IMR-90 (cell line): ENCODE measurements at regions not wholly inside any gene's neighbourhood (a gene's known extent, or its start where the extent isn't known, plus 50 kb on each side); places are given as distances from the start of the nearest gene placed in this dataset.

Experiments used
- ATAC-seq: fragments of 200-7000 bp; cut with Tn5 transposase; 2 replicates; pipeline ENCODE4 v1.9.1; 2020; ENCODE audit warnings: low read depth, mild to moderate bottlenecking, moderate library complexity
- BruUV-seq: library from RNA; stranded (reverse); fragments of 400-500 nt; replicated peaks from 2 replicates; lab custom pipeline; 2021; lab: Mats Ljungman, UMichigan
- CTCF ChIA-PET: fragments of 300-600 bp; formaldehyde crosslinking; extraction: SDS; loops from one replicate; lab custom pipeline; 2021; ENCODE audit warnings: antibody characterized with exemption; lab: Yijun Ruan, JAX
- POLR2A ChIA-PET: fragments of 300-600 bp; sonication (Branson Sonifier 250); formaldehyde crosslinking; loops from one replicate; lab custom pipeline; 2022; ENCODE audit warnings: antibody characterized with exemption; ENCODE audit not compliant: unreplicated experiment; lab: Charles Lee
- DNase-seq: peaks from one replicate; pipeline ENCODE4 v3.0.0; 2013
- H2AFZ ChIP-seq: replicated peaks from 2 replicates; pipeline ENCODE3; 2013; ENCODE audit warnings: low read length, mild to moderate bottlenecking; ENCODE audit not compliant: poor library complexity
- H2AK5ac ChIP-seq: 2 replicates; pipeline ENCODE4 v1.6.1; 2013; ENCODE audit warnings: low read depth, low read length, inconsistent platforms
- H2AK9ac ChIP-seq: replicated peaks from 2 replicates; pipeline ENCODE3; 2013; ENCODE audit warnings: mild to moderate bottlenecking, low read depth, low read length, moderate library complexity; ENCODE audit not compliant: poor library complexity
- H2BK120ac ChIP-seq: 2 replicates; pipeline ENCODE4 v1.6.1; 2013; ENCODE audit warnings: low read depth, low read length, inconsistent platforms
- H2BK15ac ChIP-seq: 3 replicates; pipeline ENCODE4 v1.6.1; 2013; ENCODE audit warnings: low read depth, low read length, inconsistent platforms
- H2BK20ac ChIP-seq: 2 replicates; pipeline ENCODE4 v1.6.1; 2013; ENCODE audit warnings: low read depth, mild to moderate bottlenecking, inconsistent platforms, low read length, moderate library complexity
- H2BK5ac ChIP-seq: 2 replicates; pipeline ENCODE4 v1.6.1; 2013; ENCODE audit warnings: mild to moderate bottlenecking, low read depth, low read length, inconsistent platforms; ENCODE audit not compliant: poor library complexity, severe bottlenecking
- H3K14ac ChIP-seq: replicated peaks from 2 replicates; pipeline ENCODE4 v1.6.1; 2013; ENCODE audit warnings: low read depth, low read length, inconsistent platforms
- H3K18ac ChIP-seq: 2 replicates; pipeline ENCODE4 v1.6.1; 2013; ENCODE audit warnings: low read depth, low read length, control low read depth
- H3K23ac ChIP-seq: 2 replicates; pipeline ENCODE4 v1.6.1; 2013; ENCODE audit warnings: low read depth, low read length, inconsistent platforms
- H3K27ac ChIP-seq: 2 replicates; pipeline ENCODE4 v1.5.1; 2013; ENCODE audit warnings: mild to moderate bottlenecking, control low read depth, low read length; ENCODE audit not compliant: insufficient read depth
- H3K27me3 ChIP-seq: 2 replicates; pipeline ENCODE4 v1.6.1; 2013; ENCODE audit warnings: low read length; ENCODE audit not compliant: control insufficient read depth, insufficient read depth
- H3K36me3 ChIP-seq: 2 replicates; pipeline ENCODE4 v1.6.1; 2013; ENCODE audit warnings: low read length, mixed read lengths; ENCODE audit not compliant: control insufficient read depth, insufficient read depth
- H3K4ac ChIP-seq: 2 replicates; pipeline ENCODE4 v1.6.1; 2013; ENCODE audit warnings: low read depth, low read length, inconsistent platforms
- H3K4me1 ChIP-seq: 2 replicates; pipeline ENCODE4 v1.6.1; 2013; ENCODE audit warnings: low read length, mixed read lengths; ENCODE audit not compliant: control insufficient read depth, insufficient read depth
- H3K4me2 ChIP-seq: 2 replicates; pipeline ENCODE4 v1.6.1; 2013; ENCODE audit warnings: low read depth, mild to moderate bottlenecking, control low read depth, low read length, moderate library complexity
- H3K4me3 ChIP-seq: 2 replicates; pipeline ENCODE4 v1.5.1; 2013; ENCODE audit warnings: low read depth, mild to moderate bottlenecking, control low read depth, low read length, moderate library complexity; ENCODE audit not compliant: insufficient read depth
- H3K56ac ChIP-seq: 2 replicates; pipeline ENCODE4 v1.6.1; 2013; ENCODE audit warnings: low read length, inconsistent platforms; ENCODE audit not compliant: insufficient read depth; ENCODE audit errors: extremely low read depth
- H3K79me1 ChIP-seq, 2 experiments: 2 replicates each; pipeline ENCODE4 v1.6.1; 2013; ENCODE audit warnings: low read length in 2 of 2, inconsistent platforms in 1 of 2, low read depth in 1 of 2
- H3K9ac ChIP-seq: 2 replicates; pipeline ENCODE4 v1.6.1; 2013; ENCODE audit warnings: low read depth, low read length, control low read depth
- H3K9me1 ChIP-seq: 2 replicates; pipeline ENCODE4 v1.6.1; 2013; ENCODE audit warnings: low read length, inconsistent platforms; ENCODE audit not compliant: insufficient read depth
- H3K9me3 ChIP-seq: 2 replicates; pipeline ENCODE4 v1.6.1; 2013; ENCODE audit warnings: low read length; ENCODE audit not compliant: control insufficient read depth, insufficient read depth
- H4K20me1 ChIP-seq: 2 replicates; pipeline ENCODE4 v1.6.1; 2013; ENCODE audit warnings: low read length, inconsistent platforms; ENCODE audit not compliant: insufficient read depth
- H4K5ac ChIP-seq: 2 replicates; pipeline ENCODE4 v1.6.1; 2013; ENCODE audit warnings: mild to moderate bottlenecking, low read depth, low read length, control low read depth
- H4K8ac ChIP-seq, 2 experiments: 2 replicates each; pipeline ENCODE4 v1.6.1; 2013; ENCODE audit warnings: low read depth in 2 of 2, low read length in 2 of 2, control low read depth in 1 of 2, inconsistent platforms in 1 of 2
- H4K91ac ChIP-seq: 2 replicates; pipeline ENCODE4 v1.6.1; 2013; ENCODE audit warnings: low read depth, low read length, inconsistent platforms; ENCODE audit not compliant: insufficient read depth
- BHLHE40 ChIP-seq: fragments of 150-350 bp; IDR thresholded peaks from 2 replicates; pipeline ENCODE4 v1.6.1; 2016; ENCODE audit warnings: mild to moderate bottlenecking, low read depth, low read length
- CEBPB ChIP-seq: IDR thresholded peaks from 2 replicates; pipeline ENCODE4 v1.6.1; 2012; ENCODE audit warnings: low read depth, low read length, improper control_type of control experiment
- CHD1 ChIP-seq: IDR thresholded peaks from 2 replicates; pipeline ENCODE4 v1.6.1; 2012; ENCODE audit warnings: low read depth, low read length, improper control_type of control experiment
- CTCF ChIP-seq: conservative IDR thresholded peaks from 2 replicates; pipeline ENCODE4 v1.5.1; 2012; ENCODE audit warnings: mild to moderate bottlenecking, low read depth, low read length, improper control_type of control experiment
- FOS ChIP-seq: fragments of 150-350 bp; IDR thresholded peaks from 2 replicates; pipeline ENCODE4 v1.6.1; 2016; ENCODE audit warnings: low read depth, low read length
- MAFK ChIP-seq: IDR thresholded peaks from 2 replicates; pipeline ENCODE4 v1.6.1; 2012; ENCODE audit warnings: low read depth, low read length, improper control_type of control experiment
- MAZ ChIP-seq: IDR thresholded peaks from 2 replicates; pipeline ENCODE4 v1.6.1; 2012; ENCODE audit warnings: low read depth, mild to moderate bottlenecking, low read length, improper control_type of control experiment, moderate library complexity, borderline replicate concordance
- MXI1 ChIP-seq: IDR thresholded peaks from 2 replicates; pipeline ENCODE4 v1.6.1; 2012; ENCODE audit warnings: low read depth, mild to moderate bottlenecking, low read length, moderate library complexity, borderline replicate concordance
- NFE2L2 ChIP-seq: fragments of 150-350 bp; IDR thresholded peaks from 2 replicates; pipeline ENCODE4 v1.6.1; 2016; ENCODE audit warnings: low read depth, mild to moderate bottlenecking, low read length
- POLR2A ChIP-seq: IDR thresholded peaks from 2 replicates; pipeline ENCODE4 v1.6.1; 2012; ENCODE audit warnings: mild to moderate bottlenecking, low read depth, low read length
- RAD21 ChIP-seq: IDR thresholded peaks from 2 replicates; pipeline ENCODE4 v1.6.1; 2012; ENCODE audit warnings: low read length, improper control_type of control experiment
- RCOR1 ChIP-seq: IDR thresholded peaks from 2 replicates; pipeline ENCODE4 v1.6.1; 2012; ENCODE audit warnings: mild to moderate bottlenecking, low read length, improper control_type of control experiment; ENCODE audit not compliant: insufficient replicate concordance
- RFX5 ChIP-seq: IDR thresholded peaks from 2 replicates; pipeline ENCODE4 v1.8.0; 2012; ENCODE audit warnings: low read depth, mild to moderate bottlenecking, low read length, moderate library complexity
- SMC3 ChIP-seq: fragments of 150-350 bp; IDR thresholded peaks from 2 replicates; pipeline ENCODE4 v1.6.1; 2016; ENCODE audit warnings: low read depth, mild to moderate bottlenecking, antibody characterized with exemption, low read length, moderate library complexity
- WGBS, 2 experiments: methylation state at CpG; one replicate each; pipeline versions ENCODE4 v1.1.5 to v1.1.7; 2013; ENCODE audit warnings: missing lambda C conversion rate in 2 of 2; ENCODE audit not compliant: insufficient read length in 1 of 2; ENCODE audit errors: extremely low coverage in 2 of 2; 5-methylcytosine and 5-hydroxymethylcytosine counted together
- dilution Hi-C: fragments of 300-500 bp; cut with HindIII; formaldehyde crosslinking; loops from one replicate; pipeline ENCODE4 v1.14.3; 2018; ENCODE audit warnings: low sequenced_read_pairs; ENCODE audit not compliant: unreplicated experiment
- in situ Hi-C: fragments of 300-500 bp; cut with MboI; formaldehyde crosslinking; loops from 3 replicates; pipeline ENCODE4 v1.14.3; 2019; ENCODE audit warnings: low sequenced_read_pairs, inconsistent platforms, mixed read lengths
- intact Hi-C: fragments of 100-400 bp; cut with micrococcal nuclease; formaldehyde crosslinking; loops from 2 replicates; pipeline ENCODE4 v1.10.0; 2022
- TF ChIP-seq, protein P1 (sequence below): fragments of 150-350 bp; IDR thresholded peaks from 2 replicates; pipeline ENCODE4 v1.6.1; 2017; ENCODE audit warnings: mild to moderate bottlenecking, antibody characterized with exemption, low read length, low read depth
- TF ChIP-seq, protein P2 (sequence below): fragments of 150-350 bp; IDR thresholded peaks from 2 replicates; pipeline ENCODE4 v1.6.1; 2016; ENCODE audit warnings: low read depth, mild to moderate bottlenecking, low read length, moderate library complexity, borderline replicate concordance

DNA sequence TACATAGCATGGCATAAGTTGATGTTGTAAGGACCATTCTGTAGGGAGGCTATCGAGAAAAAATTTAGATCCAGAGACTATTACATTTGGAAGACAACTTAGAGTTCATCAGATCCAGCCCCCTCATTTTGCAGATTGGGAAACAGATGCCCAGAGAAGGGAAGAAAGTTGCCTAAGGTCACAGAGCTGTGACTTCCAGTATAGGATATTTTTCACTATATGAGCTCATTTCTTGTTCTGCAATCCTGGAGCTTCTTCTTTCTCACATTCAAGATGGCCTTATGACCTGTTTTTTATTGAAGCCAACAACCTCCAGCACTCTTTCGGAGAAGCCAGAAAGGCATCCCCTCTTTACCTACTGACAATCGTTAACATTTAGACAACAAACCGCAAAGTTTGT is 421.8 kb upstream of the PLXNA2 start:
- TF ChIP-seq FOS: no peak
- TF ChIP-seq, protein P1, sequence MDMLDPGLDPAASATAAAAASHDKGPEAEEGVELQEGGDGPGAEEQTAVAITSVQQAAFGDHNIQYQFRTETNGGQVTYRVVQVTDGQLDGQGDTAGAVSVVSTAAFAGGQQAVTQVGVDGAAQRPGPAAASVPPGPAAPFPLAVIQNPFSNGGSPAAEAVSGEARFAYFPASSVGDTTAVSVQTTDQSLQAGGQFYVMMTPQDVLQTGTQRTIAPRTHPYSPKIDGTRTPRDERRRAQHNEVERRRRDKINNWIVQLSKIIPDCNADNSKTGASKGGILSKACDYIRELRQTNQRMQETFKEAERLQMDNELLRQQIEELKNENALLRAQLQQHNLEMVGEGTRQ: no peak
- TF ChIP-seq CEBPB: no peak
- no peak for TF ChIP-seq CTCF
- no peak for TF ChIP-seq POLR2A
- no peak for TF ChIP-seq RCOR1
- no peak for TF ChIP-seq MXI1
- no peak for TF ChIP-seq SMC3
- no peak for TF ChIP-seq MAFK
- TF ChIP-seq NFE2L2: no peak
- no peak for TF ChIP-seq RFX5
- TF ChIP-seq BHLHE40: no peak
- TF ChIP-seq, protein P2, sequence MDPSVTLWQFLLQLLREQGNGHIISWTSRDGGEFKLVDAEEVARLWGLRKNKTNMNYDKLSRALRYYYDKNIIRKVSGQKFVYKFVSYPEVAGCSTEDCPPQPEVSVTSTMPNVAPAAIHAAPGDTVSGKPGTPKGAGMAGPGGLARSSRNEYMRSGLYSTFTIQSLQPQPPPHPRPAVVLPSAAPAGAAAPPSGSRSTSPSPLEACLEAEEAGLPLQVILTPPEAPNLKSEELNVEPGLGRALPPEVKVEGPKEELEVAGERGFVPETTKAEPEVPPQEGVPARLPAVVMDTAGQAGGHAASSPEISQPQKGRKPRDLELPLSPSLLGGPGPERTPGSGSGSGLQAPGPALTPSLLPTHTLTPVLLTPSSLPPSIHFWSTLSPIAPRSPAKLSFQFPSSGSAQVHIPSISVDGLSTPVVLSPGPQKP: no peak
- TF ChIP-seq MAZ: no peak
- no peak for TF ChIP-seq RAD21
- TF ChIP-seq CHD1: no peak
- intact Hi-C loops: no loop called here
- Histone ChIP-seq H3K9ac (no peak overlapping the region), H4K5ac (no peak overlapping the region), H3K9me3 (no peaks in the 10 kb centered on the region; the same call in 1 of the 2 replicates), H3K79me1 (no peaks in the 10 kb centered on the region), H3K14ac (no peak overlapping the region), H2BK120ac (no peak overlapping the region), H2BK20ac (no peak overlapping the region), H4K8ac (no peak overlapping the region), H3K56ac (no peak overlapping the region), H3K4me1 (no peaks in the 10 kb centered on the region), H3K27me3 (no peaks in the 10 kb centered on the region), H3K4ac (no peak overlapping the region), H2AFZ (no peak overlapping the region), H3K9me1 (no peaks in the 10 kb centered on the region), H4K91ac (no peak overlapping the region), H2BK5ac (no peak overlapping the region), H3K36me3 (no peaks in the 10 kb centered on the region), H2AK5ac (no peak overlapping the region), H3K4me2 (no peak overlapping the region), H3K18ac (no peak overlapping the region), H3K23ac (no peak overlapping the region), H2AK9ac (no peak overlapping the region), H2BK15ac (no peak overlapping the region), H3K27ac (no peak overlapping the region), H4K20me1 (no peaks in the 10 kb centered on the region), H3K4me3 (no peak overlapping the region)
- dilution Hi-C loops: no loop called here
- DNase-seq: no peak
- ChIA-PET CTCF (interaction anchor here (0.9 kb wide), 1 partner anchor 13 kb away, joined by 3 read pairs; no protein-coding TSS in a partner anchor), POLR2A (no interaction called here)
- no CpG with 5 or more reads among the region's 4 CpGs for WGBS, 2 experiments
- in situ Hi-C loops: no loop called here
- ATAC-seq: no peak
- BruUV-seq: no TSS peak
